Gastroesophageal sphincter (tissue), 3 donors: ENCODE measurements at regions not wholly inside any gene's neighbourhood (a gene's known extent, or its start where the extent isn't known, plus 50 kb on each side); places are given as distances from the start of the nearest gene placed in this dataset.

ENCODE experiments used
- CTCF ChIP-seq, 4 experiments: fragments of 200-600 bp in 2 of 4; fragments of 450-650 bp in 2 of 4; sonication (generic) in 1 of 4; IDR thresholded peaks; one replicate each; pipeline ENCODE4 v1.5.1; 2017 to 2019; ENCODE audit warnings: antibody characterized with exemption in 4 of 4, mild to moderate bottlenecking in 2 of 4, moderate library complexity in 2 of 4
- EP300 ChIP-seq: sonication (generic); formaldehyde crosslinking; IDR thresholded peaks from one replicate; pipeline ENCODE4 v1.6.1; 2017; ENCODE audit warnings: antibody characterized with exemption, mild to moderate bottlenecking
- POLR2A ChIP-seq, 2 donors: fragments of 450-650 bp; IDR thresholded peaks; one replicate each; pipeline ENCODE4 v1.6.1; 2017; ENCODE audit warnings: antibody characterized with exemption in 2 of 2, mild to moderate bottlenecking in 2 of 2, moderate library complexity in 1 of 2
- POLR2AphosphoS5 ChIP-seq: sonication (generic); formaldehyde crosslinking; IDR thresholded peaks from one replicate; pipeline ENCODE4 v1.6.1; 2017; ENCODE audit warnings: antibody characterized with exemption

- no peak for TF ChIP-seq POLR2A (IDR thresholded peaks at IDR 0.05)
- TF ChIP-seq POLR2AphosphoS5 = no peak
- no peak for TF ChIP-seq CTCF (IDR thresholded peaks at IDR 0.05)
- no peak for TF ChIP-seq EP300
Observed at GRCh38 chr1:166700696-166701095, 138.6 kb upstream of the POGK start.
